Cardiac septum (tissue), 1 donor: ENCODE measurements at regions not wholly inside any gene's neighbourhood (a gene's known extent, or its start where the extent isn't known, plus 50 kb on each side); places are given as distances from the start of the nearest gene placed in this dataset.
"Not testable (repeated sequence)": the region's sequence is repeated elsewhere in the genome, so short reads cannot be mapped to it uniquely, and the experiment has no call there.

ENCODE experiments used
- DNase-seq: peaks from one replicate; pipeline ENCODE4 v3.0.0-alpha.2; 2020; ENCODE audit warnings: low spot score
- intact Hi-C: fragments of 100-400 bp; cut with DNase I; formaldehyde crosslinking; loops from one replicate; pipeline ENCODE4 v1.14.0; 2022
- donor health status: DM: no; HTN: no; CAD: no.

DNA sequence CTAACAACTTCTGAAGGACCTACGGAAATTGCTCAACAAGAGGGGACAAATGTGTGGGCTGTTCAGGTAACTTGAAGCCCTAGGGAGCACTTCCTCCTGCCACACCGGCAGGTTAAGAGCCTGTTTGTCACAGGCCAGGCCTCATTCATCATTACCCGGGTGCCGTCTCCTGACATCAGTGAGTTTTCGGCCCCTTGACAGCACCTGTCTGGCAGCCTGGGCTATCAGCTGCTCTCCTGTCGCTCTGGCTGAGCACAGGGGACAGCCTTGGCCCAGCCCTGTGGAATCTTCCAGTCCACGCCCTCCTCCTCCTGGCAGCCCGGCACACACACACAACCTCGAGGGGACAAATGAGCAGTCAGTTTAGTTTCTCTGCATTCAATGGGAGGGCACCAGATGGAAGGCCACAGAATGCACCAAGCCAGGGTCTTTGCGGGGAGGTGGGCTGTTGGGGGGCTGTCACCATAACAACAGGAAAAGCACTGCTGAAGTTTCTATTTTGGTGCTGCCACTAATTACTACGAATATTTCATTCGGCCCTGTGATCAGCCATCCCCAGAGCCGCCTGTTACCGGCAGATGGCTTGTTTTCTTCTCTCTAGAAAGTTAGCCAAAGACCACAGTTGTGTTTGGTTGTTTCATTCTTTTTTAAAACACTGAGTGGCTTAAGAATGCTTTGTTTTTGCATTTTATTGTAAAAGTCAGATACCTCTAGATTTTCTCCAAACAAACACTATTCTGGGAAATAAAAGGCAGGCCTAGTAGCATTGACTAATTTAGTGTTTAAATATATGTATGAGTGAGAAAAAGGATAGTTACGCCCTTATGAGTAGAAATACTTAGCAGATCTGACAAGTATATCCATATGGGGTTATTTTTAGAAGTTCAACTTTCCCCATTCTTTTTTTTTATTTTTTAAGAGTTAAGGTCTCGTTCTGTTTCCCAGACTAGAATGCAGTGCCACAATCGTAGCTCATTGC lies 189.9 kb upstream of the NDUFV2 start:
- intact Hi-C loops = no loop called here
- DNase-seq = no peak

DNA sequence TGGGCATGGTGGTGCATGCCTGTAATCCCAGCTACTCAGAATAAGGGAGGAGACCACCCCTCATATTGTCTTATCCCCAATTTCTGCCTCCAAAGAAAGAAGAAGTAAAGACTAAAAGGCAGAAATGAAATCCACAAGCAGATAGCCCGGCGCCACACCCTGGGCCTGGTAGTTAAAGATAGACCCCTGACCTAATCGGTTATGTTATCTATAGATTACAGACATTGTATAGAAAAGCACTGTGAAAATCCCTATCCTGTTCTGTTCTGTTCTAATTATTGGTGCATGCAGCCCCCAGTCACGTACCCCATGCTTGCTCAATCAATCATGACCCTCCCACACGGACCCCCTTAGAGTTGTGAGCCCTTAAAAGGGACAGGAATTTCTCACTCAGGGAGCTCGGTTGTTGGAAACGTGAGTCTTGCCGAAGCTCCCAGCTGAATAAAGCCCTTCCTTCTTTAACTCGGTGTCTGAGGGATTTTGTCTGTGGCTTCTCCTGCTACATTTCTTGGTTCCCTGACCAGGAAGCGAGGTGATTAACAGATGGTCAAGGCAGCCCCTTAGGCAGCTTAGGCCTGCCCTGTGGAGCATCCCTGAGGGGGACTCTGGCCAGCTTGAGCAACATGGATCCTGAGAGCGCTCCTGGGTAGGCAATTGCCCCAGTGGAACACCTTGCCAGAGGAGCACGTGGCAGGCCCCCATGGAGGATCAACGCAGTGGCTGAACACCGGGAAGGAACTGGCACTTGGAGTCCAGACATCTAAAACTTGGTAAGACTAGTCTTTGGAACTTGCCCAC lies 188.7 kb upstream of the NDUFV2 start:
- DNase-seq, intact Hi-C loops: not testable (repeated sequence)

DNA sequence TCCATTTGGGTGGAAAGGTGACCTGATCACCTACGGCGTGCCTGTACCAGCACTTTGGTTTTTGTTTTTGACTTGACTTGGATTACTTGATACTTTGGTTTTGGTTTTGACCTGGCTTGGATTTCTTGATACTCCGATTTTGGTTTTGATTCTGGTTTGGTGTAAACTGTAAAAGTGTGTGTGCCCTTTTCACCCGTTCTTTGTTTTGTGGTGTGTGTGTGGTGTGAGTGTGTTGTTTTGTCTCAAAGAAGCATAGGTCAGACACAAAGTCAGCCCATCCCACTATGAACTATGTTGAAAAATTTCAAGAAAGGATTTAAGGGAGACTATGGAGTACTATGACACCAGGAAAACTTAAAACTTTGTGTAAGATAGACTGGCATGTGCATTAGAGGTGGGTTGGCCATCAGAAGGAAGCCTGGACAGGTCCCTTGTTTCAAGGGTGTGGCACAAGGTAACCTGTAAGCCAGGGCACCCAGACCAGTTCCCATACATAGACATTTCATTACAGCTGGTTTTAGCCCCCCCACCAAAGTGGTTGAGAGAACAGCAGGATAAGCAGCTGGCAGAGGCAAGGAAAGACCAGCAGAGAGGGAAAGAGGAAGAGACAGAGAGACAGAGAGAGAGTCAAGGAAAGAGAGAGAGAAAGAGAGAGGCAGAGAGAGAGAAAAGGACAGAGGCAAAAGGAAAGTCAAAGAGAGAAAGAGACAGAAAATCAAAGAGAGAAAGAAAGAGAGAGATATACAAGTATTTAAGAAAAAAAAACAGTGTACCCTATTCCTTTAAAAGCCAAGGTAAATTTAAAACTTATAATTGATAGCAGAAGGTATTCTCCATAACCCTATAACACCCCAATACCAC lies 187.9 kb upstream of the NDUFV2 start:
- DNase-seq, intact Hi-C loops: not testable (repeated sequence)

GRCh38 chr18:8920856-8921787 lies 181.4 kb upstream of the NDUFV2 start:
- DNase-seq, intact Hi-C loops: not testable (repeated sequence)

GRCh38 chr18:8926464-8926863 lies 176.0 kb upstream of the NDUFV2 start:
- DNase-seq = no peak
- intact Hi-C loops = no loop called here

DNA sequence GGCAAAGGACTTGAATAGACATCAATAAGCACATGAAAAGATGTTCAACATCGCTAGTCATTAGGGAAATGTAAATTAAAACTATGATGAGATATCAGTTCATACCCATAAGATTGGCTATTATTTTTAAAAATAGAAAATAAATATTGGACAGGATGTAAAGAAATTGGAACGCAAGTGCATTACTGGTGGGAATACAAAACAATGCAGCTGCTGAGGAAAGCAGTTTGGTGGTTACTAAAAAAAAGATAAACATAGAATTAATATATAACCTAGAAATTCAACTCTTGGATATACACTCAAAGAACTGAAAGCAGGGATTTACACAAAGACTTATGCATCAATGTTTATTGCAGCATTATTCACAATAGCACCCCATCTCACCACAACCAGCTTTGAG lies 174.5 kb upstream of the NDUFV2 start:
- DNase-seq = no peak
- intact Hi-C loops = no loop called here

DNA sequence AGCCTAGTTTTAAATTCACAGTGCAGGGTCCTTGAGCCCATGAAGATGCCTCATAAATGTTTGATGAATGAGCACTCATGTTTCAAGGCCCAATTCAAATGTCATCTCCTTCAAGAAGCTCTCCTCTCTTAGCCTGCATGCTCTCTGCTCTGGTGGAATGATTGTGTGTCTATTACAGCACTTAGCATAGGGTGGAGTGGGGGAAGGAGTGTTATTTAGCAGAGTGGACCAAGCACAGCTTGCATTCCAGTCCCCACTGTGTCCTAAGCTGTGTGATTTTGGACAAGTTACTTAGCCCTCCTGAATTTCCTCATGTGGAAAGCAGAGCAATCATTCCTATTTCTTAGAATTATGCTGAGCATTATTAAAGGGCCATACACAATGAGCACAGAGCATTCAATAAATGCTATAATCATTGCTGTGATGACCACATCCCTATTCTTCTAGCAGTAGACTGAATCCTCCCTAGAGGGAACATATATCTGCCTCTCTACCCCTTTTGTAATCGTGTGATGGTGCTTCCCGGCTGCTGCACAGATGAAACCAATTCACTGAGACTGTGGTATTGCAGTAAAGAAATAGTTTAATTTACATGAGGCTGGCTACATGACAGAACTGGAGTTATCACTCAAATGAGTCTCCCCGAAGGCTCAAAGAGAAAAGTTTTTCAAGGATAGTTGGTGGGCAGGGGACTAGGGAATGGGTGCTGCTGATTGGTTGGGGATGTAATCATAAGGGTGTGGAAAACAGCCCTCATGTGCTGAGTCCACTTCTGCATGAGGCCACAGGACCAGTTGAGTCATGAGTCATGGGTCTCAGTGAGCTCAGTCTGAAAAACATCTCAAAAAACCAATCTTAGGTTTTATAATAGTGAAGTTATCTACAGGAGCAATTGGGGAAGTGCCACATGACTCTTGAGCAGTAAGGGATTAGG lies 173.4 kb upstream of the NDUFV2 start:
- DNase-seq = no peak
- intact Hi-C loops = no loop called here

- intact Hi-C loops = no loop called here
- DNase-seq = no peak
These were observed 171.4 kb upstream of the NDUFV2 start for GRCh38 chr18:8930990-8931616.

DNA sequence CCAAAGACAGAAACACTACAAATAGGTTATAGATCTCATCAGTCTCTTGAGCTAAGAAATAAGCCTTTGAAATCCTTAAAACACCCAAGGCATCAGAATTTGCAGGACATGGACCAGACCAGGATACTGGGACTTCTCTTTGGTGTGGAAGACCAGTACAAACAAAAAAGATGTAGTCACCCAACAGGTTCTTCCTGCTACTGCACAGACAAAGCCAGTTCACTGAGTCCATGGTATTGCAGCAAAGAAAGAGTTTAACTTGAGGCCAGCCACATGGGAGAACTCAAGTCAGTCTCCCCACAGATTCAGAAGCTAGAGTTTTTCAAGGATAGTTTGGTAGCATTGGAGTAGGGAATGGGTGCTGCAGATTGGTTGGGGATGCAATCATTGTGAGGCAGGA lies 169.6 kb upstream of the NDUFV2 start:
- intact Hi-C loops = no loop called here
- DNase-seq = no peak

- no peak for DNase-seq
- intact Hi-C loops = no loop called here
These were observed 168.7 kb upstream of the NDUFV2 start for GRCh38 chr18:8933714-8934284.

- intact Hi-C loops, DNase-seq: not testable (repeated sequence)
These were observed 167.2 kb upstream of the NDUFV2 start for GRCh38 chr18:8935346-8935745.

GRCh38 chr18:8936619-8937018 lies 165.9 kb upstream of the NDUFV2 start:
- no peak for DNase-seq
- intact Hi-C loops = no loop called here

GRCh38 chr18:8937160-8938094 lies 165.1 kb upstream of the NDUFV2 start:
- no peak for DNase-seq
- intact Hi-C loops = no loop called here

GRCh38 chr18:8938817-8939216 lies 163.7 kb upstream of the NDUFV2 start:
- no peak for DNase-seq
- intact Hi-C loops = no loop called here

DNA sequence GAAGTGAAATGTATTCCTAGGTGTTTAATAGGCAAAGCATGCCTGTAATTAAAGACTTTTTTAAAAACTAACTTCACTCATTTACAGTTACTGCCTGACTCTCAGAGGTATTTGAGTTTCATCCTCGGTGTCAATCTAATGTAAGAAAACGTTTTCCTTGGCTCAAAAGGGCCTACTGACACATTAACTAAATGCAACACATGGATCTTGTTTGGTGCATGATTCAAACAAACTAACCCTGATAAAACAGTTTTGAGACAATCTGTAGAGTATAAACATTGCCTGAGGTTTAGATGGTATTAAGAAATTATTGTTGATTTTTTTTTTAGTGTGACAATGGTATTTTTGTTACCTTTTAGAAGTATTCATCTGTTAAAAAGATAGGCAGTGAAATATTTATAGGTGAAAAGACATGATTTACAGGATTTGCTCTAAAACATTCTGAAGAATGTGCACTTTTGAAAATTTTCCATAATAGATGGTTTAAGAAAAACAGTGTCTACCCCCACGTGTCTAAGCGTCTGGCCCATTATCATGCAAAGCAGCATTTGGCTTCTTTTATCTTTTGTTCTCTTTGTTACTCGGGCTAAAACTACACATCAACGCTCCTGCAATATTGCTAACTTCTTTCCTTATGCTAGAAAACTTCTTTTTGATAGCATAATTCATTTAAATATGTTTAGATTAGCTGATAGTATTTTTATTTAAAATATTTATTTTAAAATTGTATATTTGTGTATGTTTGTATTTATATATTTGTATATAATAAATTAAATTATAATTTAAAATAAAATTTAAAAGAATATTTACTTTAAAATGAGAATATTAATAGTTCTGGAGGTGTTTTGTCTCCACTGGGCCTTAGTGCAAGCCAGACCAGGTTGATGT lies 160.2 kb upstream of the NDUFV2 start:
- intact Hi-C loops = no loop called here
- DNase-seq = no peak
